DND-41 (cell line): ENCODE measurements at regions not wholly inside any gene's neighbourhood (a gene's known extent, or its start where the extent isn't known, plus 50 kb on each side); places are given as distances from the start of the nearest gene placed in this dataset.

Source experiments
- ATAC-seq: fragments of 200-7000 bp; cut with Tn5 transposase; 3 replicates; pipeline ENCODE4 v1.9.1; 2021; ENCODE audit warnings: low read depth; ENCODE audit not compliant: insufficient read depth
- DNase-seq: peaks from one replicate; pipeline ENCODE4 v3.0.0-alpha.2; 2020
- H2AFZ ChIP-seq: 2 replicates; pipeline ENCODE4 v1.6.0; 2012; ENCODE audit warnings: low read depth, low read length
- H3K27ac ChIP-seq: 2 replicates; pipeline ENCODE4 v1.5.1; 2012; ENCODE audit warnings: low read length, inconsistent platforms
- H3K27me3 ChIP-seq: fragments of 200-600 bp; sonication (generic); 2 replicates; pipeline ENCODE4 v1.6.0; 2012; ENCODE audit warnings: low read length, mild to moderate bottlenecking, inconsistent platforms; ENCODE audit not compliant: insufficient read depth, poor library complexity
- H3K36me3 ChIP-seq: 2 replicates; pipeline ENCODE4 v1.5.1; 2012; ENCODE audit warnings: low read length, inconsistent platforms; ENCODE audit not compliant: insufficient read depth
- H3K4me1 ChIP-seq: 2 replicates; pipeline ENCODE4 v1.5.1; 2012; ENCODE audit warnings: mild to moderate bottlenecking, low read length; ENCODE audit not compliant: insufficient read depth
- H3K4me2 ChIP-seq: 2 replicates; pipeline ENCODE4 v1.6.0; 2012; ENCODE audit warnings: mild to moderate bottlenecking, moderate library complexity, low read length, inconsistent platforms; ENCODE audit not compliant: insufficient read depth
- H3K4me3 ChIP-seq, 2 experiments: fragments of 200-600 bp in 1 of 2; shearing (Covaris generic) in 1 of 2; 2 replicates each; pipeline ENCODE4 v1.5.1; 2012 to 2016; ENCODE audit warnings: inconsistent platforms in 2 of 2, low read length in 2 of 2, mild to moderate bottlenecking in 2 of 2, low read depth in 1 of 2, moderate library complexity in 1 of 2
- H3K79me2 ChIP-seq: 2 replicates; pipeline ENCODE4 v1.6.0; 2012; ENCODE audit warnings: low read length, inconsistent platforms; ENCODE audit not compliant: insufficient read depth
- H3K9ac ChIP-seq: 2 replicates; pipeline ENCODE4 v1.6.0; 2012; ENCODE audit warnings: low read depth, mild to moderate bottlenecking, inconsistent platforms, low read length, moderate library complexity
- H3K9me3 ChIP-seq: 2 replicates; pipeline ENCODE4 v1.5.1; 2012; ENCODE audit warnings: low read length, moderate library complexity, mild to moderate bottlenecking, inconsistent platforms; ENCODE audit not compliant: insufficient read depth, severe bottlenecking
- H4K20me1 ChIP-seq: 2 replicates; pipeline ENCODE4 v1.6.0; 2012; ENCODE audit warnings: low read length; ENCODE audit not compliant: insufficient read depth
- EZH2 ChIP-seq: IDR thresholded peaks from 3 replicates; pipeline ENCODE4 v1.6.1; 2012; ENCODE audit warnings: borderline replicate concordance, low read depth, mild to moderate bottlenecking, moderate library complexity, low read length, inconsistent platforms; ENCODE audit not compliant: severe bottlenecking
- TF ChIP-seq, protein P1 (sequence below): IDR thresholded peaks from 2 replicates; pipeline ENCODE4 v1.5.1; 2012; ENCODE audit warnings: borderline replicate concordance, low read length, moderate library complexity, mild to moderate bottlenecking; ENCODE audit not compliant: poor library complexity, severe bottlenecking; ENCODE audit errors: extremely low read depth

DNA sequence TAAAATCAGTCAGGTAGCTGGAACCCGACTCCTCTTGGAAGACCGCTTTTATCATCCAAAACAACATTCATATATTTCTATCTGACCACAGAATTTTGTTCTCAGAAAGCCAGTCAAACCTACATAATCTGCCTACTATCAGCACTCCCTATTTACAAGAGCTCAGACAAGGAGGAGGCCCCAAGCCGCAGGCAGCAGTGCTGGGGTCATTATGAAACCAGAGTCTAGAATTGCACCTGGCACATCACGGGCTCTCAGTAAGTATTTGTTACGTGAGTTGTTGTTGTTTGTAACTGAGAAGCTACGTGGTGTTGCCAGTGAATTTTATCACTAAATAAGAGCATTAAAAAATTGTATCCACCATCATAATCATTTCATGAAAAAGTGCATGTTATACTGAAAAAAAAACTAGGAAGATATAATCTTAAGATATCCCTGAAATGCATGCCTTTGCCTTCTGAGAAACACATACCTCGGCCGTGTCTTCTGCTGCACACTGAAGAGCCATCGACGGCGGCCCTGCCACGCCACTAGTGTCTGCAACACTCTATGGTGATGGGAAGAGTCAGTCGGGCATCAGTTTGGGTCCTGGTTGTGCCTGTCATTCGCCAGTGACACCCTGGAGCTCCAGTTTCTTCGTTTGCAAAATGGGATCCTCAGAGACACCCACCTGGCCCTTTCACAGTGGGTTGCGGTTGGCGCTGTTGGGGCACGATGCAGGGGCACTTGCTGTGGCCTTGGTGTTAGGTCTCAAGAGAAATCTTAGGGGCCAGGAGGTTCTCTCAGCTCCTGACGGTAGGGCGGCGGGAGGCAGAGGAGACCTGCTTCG is 505.9 kb downstream of the EIPR1 start:
- H3K27me3 ChIP-seq: peaks cover 2% of the 10 kb centered on the region
- H3K4me1 ChIP-seq: no peaks in the 10 kb centered on the region
- no peak overlapping the region for H3K27ac ChIP-seq
- no peak overlapping the region for H3K9ac ChIP-seq
- H3K79me2 ChIP-seq: no peaks in the 10 kb centered on the region
- H3K36me3 ChIP-seq: no peaks in the 10 kb centered on the region
- no peaks in the 10 kb centered on the region for H4K20me1 ChIP-seq
- no peak overlapping the region for H3K4me3 ChIP-seq
- DNase-seq (no peak), ATAC-seq (no peak)
- H3K4me2 ChIP-seq: no peak overlapping the region
- no peak overlapping the region for H2AFZ ChIP-seq
- no peaks in the 10 kb centered on the region for H3K9me3 ChIP-seq
- TF ChIP-seq EZH2: no peak
- TF ChIP-seq, protein P1, sequence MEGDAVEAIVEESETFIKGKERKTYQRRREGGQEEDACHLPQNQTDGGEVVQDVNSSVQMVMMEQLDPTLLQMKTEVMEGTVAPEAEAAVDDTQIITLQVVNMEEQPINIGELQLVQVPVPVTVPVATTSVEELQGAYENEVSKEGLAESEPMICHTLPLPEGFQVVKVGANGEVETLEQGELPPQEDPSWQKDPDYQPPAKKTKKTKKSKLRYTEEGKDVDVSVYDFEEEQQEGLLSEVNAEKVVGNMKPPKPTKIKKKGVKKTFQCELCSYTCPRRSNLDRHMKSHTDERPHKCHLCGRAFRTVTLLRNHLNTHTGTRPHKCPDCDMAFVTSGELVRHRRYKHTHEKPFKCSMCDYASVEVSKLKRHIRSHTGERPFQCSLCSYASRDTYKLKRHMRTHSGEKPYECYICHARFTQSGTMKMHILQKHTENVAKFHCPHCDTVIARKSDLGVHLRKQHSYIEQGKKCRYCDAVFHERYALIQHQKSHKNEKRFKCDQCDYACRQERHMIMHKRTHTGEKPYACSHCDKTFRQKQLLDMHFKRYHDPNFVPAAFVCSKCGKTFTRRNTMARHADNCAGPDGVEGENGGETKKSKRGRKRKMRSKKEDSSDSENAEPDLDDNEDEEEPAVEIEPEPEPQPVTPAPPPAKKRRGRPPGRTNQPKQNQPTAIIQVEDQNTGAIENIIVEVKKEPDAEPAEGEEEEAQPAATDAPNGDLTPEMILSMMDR: no peak

DNA sequence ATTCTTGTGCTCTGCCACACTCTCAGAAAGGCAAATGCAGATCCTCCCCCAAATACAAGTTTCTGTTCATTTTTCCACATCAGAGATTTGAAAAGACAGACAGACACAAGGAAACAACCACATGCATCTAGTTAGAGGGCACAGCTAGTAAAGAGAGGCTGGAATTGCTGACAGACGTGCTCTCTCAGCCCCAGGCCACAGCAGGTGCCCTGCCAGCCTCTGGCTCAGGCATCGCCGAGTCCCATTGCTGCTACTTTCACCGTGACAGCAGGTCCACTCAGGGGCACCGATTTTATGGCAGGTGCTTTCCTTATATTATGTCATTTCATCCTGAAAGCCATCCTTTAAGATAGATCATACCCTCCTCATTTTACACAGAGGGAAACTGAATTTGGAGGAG is 507.5 kb downstream of the EIPR1 start:
- H3K27ac ChIP-seq: no peak overlapping the region
- H3K9ac ChIP-seq: no peak overlapping the region
- H3K79me2 ChIP-seq: no peaks in the 10 kb centered on the region
- no peaks in the 10 kb centered on the region for H3K9me3 ChIP-seq
- no peaks in the 10 kb centered on the region for H4K20me1 ChIP-seq
- no peak for DNase-seq
- no peaks in the 10 kb centered on the region for H3K4me1 ChIP-seq
- peaks cover 2% of the 10 kb centered on the region for H3K27me3 ChIP-seq
- ATAC-seq: no peak
- H3K36me3 ChIP-seq: no peaks in the 10 kb centered on the region
- no peak overlapping the region for H3K4me3 ChIP-seq
- no peak overlapping the region for H2AFZ ChIP-seq
- TF ChIP-seq, protein P1: no peak
- no peak for TF ChIP-seq EZH2
- no peak overlapping the region for H3K4me2 ChIP-seq

DNA sequence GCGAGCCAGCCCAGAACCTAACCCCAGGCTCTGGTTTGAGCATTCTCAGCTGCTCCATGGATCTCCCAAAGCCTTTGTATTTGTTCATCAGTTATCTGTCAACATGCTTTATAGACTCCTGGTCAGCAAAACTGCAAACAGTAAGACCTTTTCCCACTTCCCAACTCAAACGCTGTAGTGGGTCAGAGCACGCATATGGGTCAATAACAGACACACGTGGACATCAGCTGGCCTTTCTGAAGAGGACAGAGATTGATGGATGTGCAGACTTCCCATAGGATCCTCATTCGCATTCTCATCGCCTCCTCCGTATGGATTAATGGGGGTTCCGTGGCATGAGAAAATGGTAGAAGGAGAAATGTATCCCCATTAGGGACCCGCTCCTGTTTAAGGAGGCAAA is 508.1 kb downstream of the EIPR1 start:
- TF ChIP-seq, protein P1: no peak
- TF ChIP-seq EZH2: no peak
- Histone ChIP-seq H3K4me2 (no peak overlapping the region), H3K9ac (no peak overlapping the region), H2AFZ (no peak overlapping the region), H3K4me3 (no peak overlapping the region), H3K4me1 (no peaks in the 10 kb centered on the region), H3K79me2 (no peaks in the 10 kb centered on the region), H3K9me3 (no peaks in the 10 kb centered on the region), H3K36me3 (no peaks in the 10 kb centered on the region), H3K27ac (no peak overlapping the region), H4K20me1 (no peaks in the 10 kb centered on the region), H3K27me3 (peaks cover 2% of the 10 kb centered on the region)
- DNase-seq: no peak
- no peak for ATAC-seq
